HEK293 (cell line): ENCODE measurements at regions not wholly inside any gene's neighbourhood (a gene's known extent, or its start where the extent isn't known, plus 50 kb on each side); places are given as distances from the start of the nearest gene placed in this dataset.

Experiments
- CTCF ChIP-seq: fragments of 450-650 bp; formaldehyde crosslinking; IDR thresholded peaks from 2 replicates; pipeline ENCODE4 v1.5.1; 2016; ENCODE audit warnings: missing biosample characterization, missing genetic modification characterization
- RBAK ChIP-seq: fragments of 450-650 bp; formaldehyde crosslinking; IDR thresholded peaks from 2 replicates; pipeline ENCODE4 v1.5.1; 2016; ENCODE audit warnings: missing biosample characterization, missing genetic modification characterization
- TSHZ1 ChIP-seq: fragments of 450-650 bp; formaldehyde crosslinking; IDR thresholded peaks from 2 replicates; pipeline ENCODE4 v1.5.1; 2016; ENCODE audit warnings: missing biosample characterization, missing genetic modification characterization, borderline replicate concordance

GRCh38 chr17:54373970-54374369 lies 526.7 kb upstream of the TOM1L1 start:
- no peak for TF ChIP-seq RBAK (tag by site-specific recombination)
- no peak for TF ChIP-seq CTCF (tag by site-specific recombination)
- no peak for TF ChIP-seq TSHZ1
